OCI-LY1 (cell line): ENCODE measurements at regions not wholly inside any gene's neighbourhood (a gene's known extent, or its start where the extent isn't known, plus 50 kb on each side); places are given as distances from the start of the nearest gene placed in this dataset.

ENCODE experiments used
- H2AFZ ChIP-seq: fragments of 200-600 bp; sonication (generic), shearing (Covaris generic); 2 replicates; pipeline ENCODE4 v1.6.0; 2014; ENCODE audit warnings: antibody characterized with exemption, mild to moderate bottlenecking, low read length
- H3F3A ChIP-seq: fragments of 200-600 bp; sonication (generic), shearing (Covaris generic); 2 replicates; pipeline ENCODE4 v1.6.0; 2014; ENCODE audit warnings: mild to moderate bottlenecking, antibody characterized with exemption, low read length, moderate library complexity; ENCODE audit not compliant: insufficient read depth
- H3K27ac ChIP-seq: fragments of 200-600 bp; sonication (generic); 2 replicates; pipeline ENCODE4 v1.5.1; 2014; ENCODE audit warnings: low read length, mixed run types, mild to moderate bottlenecking, low read depth; ENCODE audit not compliant: poor library complexity, severe bottlenecking
- H3K27me3 ChIP-seq: fragments of 200-600 bp; sonication (generic); 2 replicates; pipeline ENCODE4 v1.6.0; 2014; ENCODE audit warnings: antibody characterized with exemption, mild to moderate bottlenecking, low read length, moderate library complexity; ENCODE audit not compliant: insufficient read depth
- H3K36me3 ChIP-seq: fragments of 200-600 bp; sonication (generic); 2 replicates; pipeline ENCODE4 v1.6.1; 2014; ENCODE audit warnings: mild to moderate bottlenecking, antibody characterized with exemption, low read length, moderate library complexity, mixed read lengths; ENCODE audit not compliant: insufficient read depth
- H3K4me1 ChIP-seq: fragments of 200-600 bp; sonication (generic); 2 replicates; pipeline ENCODE4 v1.5.1; 2014; ENCODE audit warnings: mild to moderate bottlenecking, low read length, moderate library complexity; ENCODE audit not compliant: insufficient read depth, severe bottlenecking
- H3K4me2 ChIP-seq: fragments of 200-600 bp; sonication (generic), shearing (Covaris generic); 2 replicates; pipeline ENCODE4 v1.6.1; 2014; ENCODE audit warnings: low read length
- H3K4me3 ChIP-seq: fragments of 200-600 bp; sonication (generic); 2 replicates; pipeline ENCODE4 v1.5.1; 2014; ENCODE audit warnings: low read length, low read depth, mild to moderate bottlenecking, mixed read lengths; ENCODE audit not compliant: poor library complexity, severe bottlenecking
- H3K79me2 ChIP-seq: fragments of 200-600 bp; shearing (Covaris generic); 2 replicates; pipeline ENCODE4 v1.6.1; 2016; ENCODE audit warnings: mixed run types, low read length, mixed read lengths; ENCODE audit not compliant: insufficient read depth
- H3K9ac ChIP-seq: fragments of 200-600 bp; sonication (generic), shearing (Covaris generic); 2 replicates; pipeline ENCODE4 v1.6.1; 2014; ENCODE audit warnings: mild to moderate bottlenecking, low read length, mixed read lengths
- H3K9me2 ChIP-seq: fragments of 200-600 bp; sonication (generic), shearing (Covaris generic); 2 replicates; pipeline ENCODE4 v1.6.1; 2014; ENCODE audit warnings: low read depth, mild to moderate bottlenecking, low read length, mixed read lengths
- H3K9me3 ChIP-seq: fragments of 200-600 bp; shearing (Covaris generic); 2 replicates; pipeline ENCODE4 v1.6.1; 2014; ENCODE audit warnings: low read length, mixed read lengths
- H4K20me1 ChIP-seq: fragments of 200-600 bp; sonication (generic), shearing (Covaris generic); 2 replicates; pipeline ENCODE4 v1.6.0; 2016; ENCODE audit warnings: mild to moderate bottlenecking, low read length; ENCODE audit not compliant: insufficient read depth
- EZH2 ChIP-seq: fragments of 200-600 bp; sonication (generic), shearing (Covaris generic); IDR thresholded peaks from 2 replicates; pipeline ENCODE4 v1.8.0; 2017; ENCODE audit warnings: borderline replicate concordance, mixed run types, mild to moderate bottlenecking, antibody characterized with exemption, low read length, moderate library complexity, mixed read lengths
- TF ChIP-seq, protein P1 (sequence below): fragments of 200-600 bp; sonication (generic), shearing (Covaris generic); IDR thresholded peaks from 2 replicates; pipeline ENCODE4 v1.5.1; 2017; ENCODE audit warnings: mild to moderate bottlenecking, antibody characterized with exemption, low read length, moderate library complexity, mixed read lengths

DNA sequence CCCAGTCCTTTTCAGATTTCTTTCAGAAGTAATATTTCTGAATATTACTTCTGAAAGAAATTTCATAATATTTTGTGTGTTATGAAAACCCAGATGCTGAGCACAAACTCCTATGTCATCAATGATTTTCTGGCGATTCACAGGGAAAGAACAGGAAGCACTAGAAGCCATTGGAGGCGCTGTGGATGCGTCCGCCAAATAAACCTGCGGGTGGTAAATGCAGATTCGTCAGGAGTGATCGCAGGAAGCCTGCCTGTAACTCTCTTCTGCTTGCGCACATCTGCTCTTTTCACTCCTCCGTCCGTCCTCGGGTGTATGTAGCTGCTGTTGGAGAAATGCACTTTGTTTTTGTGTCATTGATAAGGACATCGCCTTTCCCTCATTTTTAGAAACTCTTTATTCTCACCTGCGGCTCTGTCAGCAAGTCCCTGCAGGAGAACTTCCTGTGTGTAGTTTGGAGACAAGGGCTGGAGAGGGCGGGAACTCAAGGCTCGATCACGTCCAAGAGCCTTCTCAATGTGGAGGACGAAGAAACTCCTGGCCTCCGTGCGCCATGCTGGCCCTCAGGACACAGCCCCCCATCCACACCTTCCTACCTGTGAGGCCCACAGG is 483.8 kb downstream of the GALR1 start:
- Histone ChIP-seq H3K79me2 (no peaks in the 10 kb centered on the region), H3F3A (no peaks in the 10 kb centered on the region)
- TF ChIP-seq EZH2 = no peak
- TF ChIP-seq, protein P1, sequence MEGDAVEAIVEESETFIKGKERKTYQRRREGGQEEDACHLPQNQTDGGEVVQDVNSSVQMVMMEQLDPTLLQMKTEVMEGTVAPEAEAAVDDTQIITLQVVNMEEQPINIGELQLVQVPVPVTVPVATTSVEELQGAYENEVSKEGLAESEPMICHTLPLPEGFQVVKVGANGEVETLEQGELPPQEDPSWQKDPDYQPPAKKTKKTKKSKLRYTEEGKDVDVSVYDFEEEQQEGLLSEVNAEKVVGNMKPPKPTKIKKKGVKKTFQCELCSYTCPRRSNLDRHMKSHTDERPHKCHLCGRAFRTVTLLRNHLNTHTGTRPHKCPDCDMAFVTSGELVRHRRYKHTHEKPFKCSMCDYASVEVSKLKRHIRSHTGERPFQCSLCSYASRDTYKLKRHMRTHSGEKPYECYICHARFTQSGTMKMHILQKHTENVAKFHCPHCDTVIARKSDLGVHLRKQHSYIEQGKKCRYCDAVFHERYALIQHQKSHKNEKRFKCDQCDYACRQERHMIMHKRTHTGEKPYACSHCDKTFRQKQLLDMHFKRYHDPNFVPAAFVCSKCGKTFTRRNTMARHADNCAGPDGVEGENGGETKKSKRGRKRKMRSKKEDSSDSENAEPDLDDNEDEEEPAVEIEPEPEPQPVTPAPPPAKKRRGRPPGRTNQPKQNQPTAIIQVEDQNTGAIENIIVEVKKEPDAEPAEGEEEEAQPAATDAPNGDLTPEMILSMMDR = no peak

DNA sequence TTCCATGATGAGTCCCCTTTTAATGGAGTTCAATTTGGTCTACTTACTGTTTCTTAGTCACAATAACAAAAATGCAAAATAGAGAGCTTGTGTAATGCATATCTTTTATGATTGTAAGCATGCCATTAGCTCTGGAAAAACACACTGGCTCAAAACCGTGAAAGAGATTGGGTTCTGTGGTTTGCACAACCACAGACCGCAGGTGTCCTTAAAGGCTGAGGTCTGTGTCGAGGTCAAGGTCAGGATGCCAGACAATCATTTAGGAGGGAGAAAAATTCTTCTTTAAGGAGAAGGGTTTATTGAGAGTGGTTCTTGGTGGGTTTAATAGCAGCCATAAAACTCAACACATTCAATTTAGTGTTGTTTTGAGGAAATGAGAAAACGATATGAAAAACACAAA is 487.2 kb downstream of the GALR1 start:
- H3K4me2 ChIP-seq = no peak overlapping the region
- H4K20me1 ChIP-seq = no peaks in the 10 kb centered on the region
- H3K79me2 ChIP-seq = no peaks in the 10 kb centered on the region

More for the DNA sequence above, 483.8 kb downstream of the GALR1 start:
- no peak overlapping the region for H3K27ac ChIP-seq
- H3K9me3 ChIP-seq = no peaks in the 10 kb centered on the region
- H3K9me2 ChIP-seq = no peaks in the 10 kb centered on the region
- no peaks in the 10 kb centered on the region for H3K27me3 ChIP-seq
- no peak overlapping the region for H3K4me3 ChIP-seq
- H3K4me1 ChIP-seq = no peaks in the 10 kb centered on the region
- H2AFZ ChIP-seq = no peak overlapping the region
- H3K4me2 ChIP-seq = no peak overlapping the region
- no peaks in the 10 kb centered on the region for H3K36me3 ChIP-seq
- no peak overlapping the region for H3K9ac ChIP-seq
- no peaks in the 10 kb centered on the region for H4K20me1 ChIP-seq

DNA sequence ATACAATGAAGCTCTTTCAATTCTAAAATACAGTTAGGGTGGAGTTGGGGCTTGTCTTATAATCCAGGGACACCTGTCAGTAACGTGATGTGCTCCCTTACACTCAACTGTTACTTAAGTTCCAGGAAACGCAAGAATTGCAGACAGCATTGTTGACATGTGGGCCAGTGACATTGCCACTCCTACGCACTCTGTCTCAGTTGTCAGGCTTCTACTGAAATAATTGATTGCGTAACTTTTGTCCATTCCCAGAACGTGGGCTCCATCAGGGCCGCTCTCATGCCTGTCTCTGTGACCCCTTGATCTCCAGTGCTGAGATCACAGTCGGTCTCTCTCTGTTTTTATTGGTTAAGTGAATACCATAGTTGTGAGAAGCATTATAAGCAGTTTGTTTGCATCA is 487.8 kb downstream of the GALR1 start:
- no peak overlapping the region for H2AFZ ChIP-seq
- no peaks in the 10 kb centered on the region for H3K4me1 ChIP-seq
- TF ChIP-seq, protein P1 = no peak
- no peak for TF ChIP-seq EZH2
- no peaks in the 10 kb centered on the region for H4K20me1 ChIP-seq
- H3K36me3 ChIP-seq = no peaks in the 10 kb centered on the region
- H3K27me3 ChIP-seq = no peaks in the 10 kb centered on the region
- no peak overlapping the region for H3K9ac ChIP-seq
- H3F3A ChIP-seq = no peaks in the 10 kb centered on the region
- H3K9me3 ChIP-seq = no peaks in the 10 kb centered on the region
- no peaks in the 10 kb centered on the region for H3K79me2 ChIP-seq
- no peaks in the 10 kb centered on the region for H3K9me2 ChIP-seq
- H3K4me3 ChIP-seq = no peak overlapping the region
- H3K4me2 ChIP-seq = no peak overlapping the region
- no peak overlapping the region for H3K27ac ChIP-seq

More for the DNA sequence above, 487.2 kb downstream of the GALR1 start:
- TF ChIP-seq, protein P1 = no peak
- TF ChIP-seq EZH2 = no peak
- no peaks in the 10 kb centered on the region for H3K9me2 ChIP-seq
- H3K9ac ChIP-seq = no peak overlapping the region
- no peak overlapping the region for H2AFZ ChIP-seq
- no peaks in the 10 kb centered on the region for H3F3A ChIP-seq
- H3K27me3 ChIP-seq = no peaks in the 10 kb centered on the region
- H3K4me1 ChIP-seq = no peaks in the 10 kb centered on the region
- no peak overlapping the region for H3K27ac ChIP-seq
- no peaks in the 10 kb centered on the region for H3K36me3 ChIP-seq
- no peaks in the 10 kb centered on the region for H3K9me3 ChIP-seq
- H3K4me3 ChIP-seq = no peak overlapping the region
